Astrocyte of the spinal cord (primary cell): ENCODE measurements at regions not wholly inside any gene's neighbourhood (a gene's known extent, or its start where the extent isn't known, plus 50 kb on each side); places are given as distances from the start of the nearest gene placed in this dataset.
"Not testable (repeated sequence)": the region's sequence is repeated elsewhere in the genome, so short reads cannot be mapped to it uniquely, and the experiment has no call there.

Source experiments
- DNase-seq: peaks from one replicate; pipeline ENCODE4 v3.0.0; 2011; ENCODE audit warnings: low read depth, low spot score
- H3K4me3 ChIP-seq: 2 replicates; pipeline ENCODE4 v1.5.1; 2011; ENCODE audit warnings: low read depth, mild to moderate bottlenecking, low read length, moderate library complexity
- CTCF ChIP-seq: IDR thresholded peaks from 2 replicates; pipeline ENCODE4 v1.5.1; 2012; ENCODE audit warnings: low read depth, mild to moderate bottlenecking, low read length, inconsistent platforms
- in situ Hi-C: cut with HindIII; loops from 2 replicates; pipeline ENCODE4 v1.10.0; 2017; ENCODE audit warnings: low sequenced_read_pairs

GRCh38 chr1:115156826-115157468 is 67.6 kb upstream of the TSPAN2 start:
- in situ Hi-C loops: no loop called here
- no peak overlapping the region for H3K4me3 ChIP-seq
- TF ChIP-seq CTCF: no peak
- DNase-seq: no peak

- H3K4me3 ChIP-seq: no peak overlapping the region
- in situ Hi-C loops: no loop called here
- no peak for TF ChIP-seq CTCF
- DNase-seq: no peak
Observed at GRCh38 chr1:115153966-115154557, 64.8 kb upstream of the TSPAN2 start.

GRCh38 chr1:115147928-115148327 is 58.6 kb upstream of the TSPAN2 start:
- in situ Hi-C loops, H3K4me3 ChIP-seq, DNase-seq: not testable (repeated sequence)

- DNase-seq: no peak
- in situ Hi-C loops: no loop called here
- no peak for TF ChIP-seq CTCF
- H3K4me3 ChIP-seq: no peak overlapping the region
Observed at GRCh38 chr1:115145226-115145625, 55.9 kb upstream of the TSPAN2 start.

GRCh38 chr1:115144176-115144575 is 54.9 kb upstream of the TSPAN2 start:
- no peak for DNase-seq
- in situ Hi-C loops: no loop called here
- H3K4me3 ChIP-seq: no peak overlapping the region
- TF ChIP-seq CTCF: no peak

GRCh38 chr1:115142616-115143015 is 53.3 kb upstream of the TSPAN2 start:
- in situ Hi-C loops: no loop called here
- no peak overlapping the region for H3K4me3 ChIP-seq
- peak; percentile 30 for TF ChIP-seq CTCF
- DNase-seq: peak; percentile 35

GRCh38 chr1:115141145-115141454 is 51.8 kb upstream of the TSPAN2 start:
- no peak for DNase-seq
- no peak overlapping the region for H3K4me3 ChIP-seq
- TF ChIP-seq CTCF: no peak
- in situ Hi-C loops: no loop called here
